Sciatic nerve (tissue), 2 donors: ENCODE measurements at regions not wholly inside any gene's neighbourhood (a gene's known extent, or its start where the extent isn't known, plus 50 kb on each side); places are given as distances from the start of the nearest gene placed in this dataset.

Experiments used
- ATAC-seq: fragments of 200-7000 bp; cut with Tn5 transposase; one replicate; pipeline ENCODE4 v1.9.1; 2020; ENCODE audit warnings: mild to moderate bottlenecking, moderate library complexity
- DNase-seq: peaks from one replicate; pipeline ENCODE4 v3.0.0-alpha.2; 2020; ENCODE audit warnings: low spot score
- intact Hi-C: fragments of 100-400 bp; cut with DNase I; formaldehyde crosslinking; loops from one replicate; pipeline ENCODE4 v1.14.2; 2022
- donor health status: DM: no; HTN: no; CAD: no.
- donor health status: DM: no; HTN: no; CAD: no.

- intact Hi-C loops = no loop called here
- ATAC-seq = no peak
These were observed 193.5 kb upstream of the LRFN2 start for GRCh38 chr6:40780637-40781036.

DNA sequence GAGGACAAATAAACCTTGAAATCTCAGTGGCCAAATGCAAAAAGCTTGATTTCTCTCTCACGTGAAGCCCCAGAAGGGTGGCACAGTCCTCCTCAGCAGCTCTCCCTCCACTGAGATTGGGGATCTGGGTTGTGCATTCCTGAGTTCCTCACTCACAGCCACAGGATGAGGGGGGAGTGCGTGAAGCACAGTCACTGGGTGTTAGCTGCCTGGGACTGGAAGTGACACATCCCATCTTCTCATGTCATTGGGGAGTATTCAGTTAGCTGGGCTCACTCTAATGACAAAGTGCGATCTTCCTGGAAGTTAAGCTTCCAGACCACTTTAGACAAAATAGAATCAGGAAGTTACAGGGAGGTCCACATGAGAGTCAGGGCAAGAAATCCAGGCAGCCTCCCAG, 192.2 kb upstream of the LRFN2 start:
- intact Hi-C loops = no loop called here
- no peak for ATAC-seq

More at GRCh38 chr6:40780637-40781036, 193.5 kb upstream of the LRFN2 start:
- no peak for DNase-seq

DNA sequence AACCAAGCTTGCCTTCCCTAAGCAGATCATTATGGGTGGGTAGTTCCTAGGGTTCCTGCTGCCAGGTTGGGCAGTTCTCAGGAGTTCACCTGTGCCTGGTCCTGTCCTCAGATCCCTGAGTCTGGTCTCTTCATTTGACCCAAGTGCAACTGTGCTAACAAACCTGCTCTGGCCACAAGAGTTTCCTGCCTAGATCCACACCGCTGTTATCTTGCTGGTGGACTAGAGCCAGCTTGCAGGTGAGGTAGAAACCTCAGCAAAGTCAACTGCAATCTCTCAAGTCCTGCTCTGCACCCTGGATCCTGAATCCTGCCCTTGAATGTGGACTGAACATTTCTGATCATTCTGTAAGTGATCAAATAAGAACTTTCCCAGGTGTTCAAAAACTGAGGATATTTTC, 191.8 kb upstream of the LRFN2 start:
- intact Hi-C loops = no loop called here
- no peak for ATAC-seq
- no peak for DNase-seq

More for the DNA sequence above, 192.2 kb upstream of the LRFN2 start:
- no peak for DNase-seq

DNA sequence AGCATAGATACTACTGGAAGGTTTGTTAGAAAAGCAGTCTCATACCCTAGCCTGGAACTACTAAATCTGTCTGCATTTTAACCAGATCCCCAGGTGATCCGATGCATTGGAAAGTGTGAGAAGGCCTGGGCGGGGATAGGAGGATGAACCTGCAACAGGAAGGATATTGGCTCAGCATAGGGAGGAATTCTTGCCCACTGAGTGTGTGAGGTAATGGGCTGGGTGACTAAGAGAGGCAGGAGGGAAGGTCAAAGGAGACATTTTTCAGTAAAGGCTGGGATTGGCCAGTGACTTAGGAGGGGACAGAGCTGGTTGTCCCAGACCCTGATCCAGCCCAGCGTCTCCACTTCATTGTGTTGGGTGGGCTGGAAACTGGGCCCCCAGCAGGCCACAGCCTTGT, 191.0 kb upstream of the LRFN2 start:
- ATAC-seq (no peak), DNase-seq (no peak)
- intact Hi-C loops = no loop called here

DNA sequence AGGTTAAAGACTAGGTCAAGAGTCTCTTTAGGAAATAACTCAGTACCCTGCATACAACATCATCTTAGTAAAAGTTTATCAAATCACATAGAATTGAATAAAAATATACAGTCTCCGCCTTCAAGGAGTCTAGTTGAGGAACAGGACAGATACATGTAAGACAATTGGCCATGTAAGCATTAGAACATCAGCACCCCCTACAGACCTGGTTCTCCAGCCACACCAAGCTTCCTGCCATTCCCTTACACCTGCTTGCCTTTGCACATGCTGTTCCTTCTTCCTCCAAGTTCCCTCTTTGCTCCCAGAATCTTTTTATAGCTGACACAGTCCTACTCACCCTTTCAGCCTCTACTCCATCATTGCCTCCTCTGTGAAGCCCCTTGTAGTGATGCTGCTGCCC, 187.8 kb upstream of the LRFN2 start:
- ATAC-seq (no peak), DNase-seq (no peak)
- intact Hi-C loops = no loop called here

- intact Hi-C loops = no loop called here
- no peak for ATAC-seq
- DNase-seq = no peak
These were observed 183.6 kb upstream of the LRFN2 start for GRCh38 chr6:40770794-40771193.

- ATAC-seq = no peak
- intact Hi-C loops = no loop called here
- no peak for DNase-seq
These were observed 177.6 kb upstream of the LRFN2 start for GRCh38 chr6:40764726-40765125.

GRCh38 chr6:40762981-40763380, 175.8 kb upstream of the LRFN2 start:
- no peak for DNase-seq
- intact Hi-C loops = no loop called here
- no peak for ATAC-seq

DNA sequence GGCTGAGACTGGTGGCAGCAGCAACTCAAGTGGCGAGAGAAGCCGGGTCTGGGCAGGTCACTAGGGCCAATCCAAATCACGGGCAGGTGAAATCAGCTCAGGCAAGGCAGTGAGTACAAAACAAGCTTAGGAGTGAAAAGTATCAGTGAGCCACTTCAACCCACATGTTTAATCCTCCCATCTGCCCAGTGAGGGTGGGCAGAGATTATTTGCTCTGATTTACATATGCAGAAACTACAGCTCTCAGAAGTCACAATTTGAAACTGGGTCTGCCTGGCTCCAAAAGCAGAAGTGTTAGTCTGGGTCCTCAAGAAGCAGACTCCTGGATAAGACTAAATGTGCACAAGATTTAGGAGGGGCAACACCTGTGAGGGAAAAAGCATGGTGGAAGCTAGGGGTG, 173.7 kb upstream of the LRFN2 start:
- ATAC-seq = no peak
- intact Hi-C loops = no loop called here
- DNase-seq = no peak

- no peak for DNase-seq
- no peak for ATAC-seq
- intact Hi-C loops = no loop called here
These were observed 172.7 kb upstream of the LRFN2 start for GRCh38 chr6:40759838-40760237.

DNA sequence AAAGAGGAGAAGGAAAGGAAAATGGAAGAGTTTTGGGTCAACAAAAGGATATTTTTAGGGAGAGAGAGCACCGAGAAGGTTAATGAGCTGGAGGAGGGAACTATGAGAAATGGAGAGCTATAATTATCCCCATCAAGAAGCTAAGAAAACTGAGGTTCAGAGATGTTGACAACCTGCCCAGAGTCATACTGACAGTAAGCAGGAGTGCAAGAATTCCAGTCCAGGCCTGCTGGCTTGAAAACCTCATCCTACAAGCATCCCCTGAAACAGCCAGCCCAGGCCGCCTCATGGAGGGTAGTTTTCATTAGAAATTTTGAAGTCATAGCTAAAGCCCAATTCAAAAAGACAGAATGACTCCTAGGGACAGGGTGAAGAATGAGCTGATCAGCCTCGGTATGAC, 172.1 kb upstream of the LRFN2 start:
- DNase-seq (no peak), ATAC-seq (no peak)
- intact Hi-C loops = no loop called here

DNA sequence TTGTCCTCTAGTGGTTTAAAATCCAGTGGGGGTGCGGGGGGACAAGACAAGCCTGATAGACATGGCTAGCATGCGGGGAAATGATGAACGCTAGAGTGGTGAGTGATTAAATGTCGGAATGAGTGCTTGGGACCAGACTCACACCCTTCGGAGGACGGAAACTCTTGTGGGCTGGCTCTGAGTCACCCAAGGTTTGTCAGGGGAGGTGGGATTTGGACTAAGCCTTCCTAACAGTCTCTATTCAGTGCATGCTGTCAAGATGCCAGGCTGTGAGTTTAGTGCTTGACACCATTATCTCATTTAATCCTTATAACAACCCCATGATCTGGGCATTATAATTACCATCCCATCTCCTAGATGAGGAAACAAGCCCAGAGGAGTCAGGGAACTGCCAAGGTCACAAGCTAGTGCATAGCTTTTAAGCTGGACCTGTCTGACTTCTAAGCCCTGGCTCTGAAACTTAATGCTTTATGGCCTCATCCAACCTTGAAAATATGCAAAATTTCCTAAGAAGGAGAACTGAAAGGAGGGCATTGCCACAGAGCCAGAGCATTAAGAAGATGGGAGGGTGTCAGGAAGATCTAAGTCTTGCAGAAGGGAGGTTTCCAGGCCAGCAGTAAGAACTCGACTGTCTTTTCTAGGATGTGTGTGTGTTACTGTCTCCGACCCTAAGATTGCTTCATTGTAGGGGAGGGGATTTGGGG, 168.7 kb upstream of the LRFN2 start:
- DNase-seq (no peak), ATAC-seq (no peak)
- intact Hi-C loops = no loop called here

DNA sequence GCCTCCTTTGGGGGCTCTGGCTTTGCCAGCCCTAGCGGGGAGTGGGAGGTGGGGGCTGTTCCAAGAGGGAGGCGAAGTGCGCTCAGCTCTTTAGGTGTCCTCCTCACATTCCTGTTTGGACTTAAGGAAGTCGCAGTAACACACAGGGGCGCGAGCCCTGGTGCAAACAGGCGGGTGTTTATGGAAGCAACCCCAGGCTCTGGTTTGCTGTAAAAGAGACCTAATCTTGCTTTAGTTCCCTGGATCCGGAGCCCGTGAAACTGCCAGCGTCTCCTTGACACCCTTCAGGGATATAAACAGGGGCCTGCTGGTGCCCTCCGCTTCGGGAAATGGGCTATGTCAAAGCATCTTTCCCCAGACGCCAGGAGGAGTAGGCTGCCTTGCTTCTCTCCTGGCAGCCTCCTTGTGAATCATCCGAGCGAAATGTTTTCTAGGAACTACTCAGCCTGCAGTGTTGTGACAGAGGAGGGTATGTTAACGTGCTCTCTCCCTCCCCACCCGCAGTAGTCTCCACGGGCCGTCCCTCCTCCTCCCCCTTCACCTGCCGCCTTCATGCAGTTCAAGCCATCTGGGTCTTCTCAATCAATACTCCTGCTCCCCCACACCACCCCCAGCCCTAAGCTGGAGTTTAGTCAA, 168.0 kb upstream of the LRFN2 start:
- no peak for ATAC-seq
- intact Hi-C loops = no loop called here
- DNase-seq = no peak

DNA sequence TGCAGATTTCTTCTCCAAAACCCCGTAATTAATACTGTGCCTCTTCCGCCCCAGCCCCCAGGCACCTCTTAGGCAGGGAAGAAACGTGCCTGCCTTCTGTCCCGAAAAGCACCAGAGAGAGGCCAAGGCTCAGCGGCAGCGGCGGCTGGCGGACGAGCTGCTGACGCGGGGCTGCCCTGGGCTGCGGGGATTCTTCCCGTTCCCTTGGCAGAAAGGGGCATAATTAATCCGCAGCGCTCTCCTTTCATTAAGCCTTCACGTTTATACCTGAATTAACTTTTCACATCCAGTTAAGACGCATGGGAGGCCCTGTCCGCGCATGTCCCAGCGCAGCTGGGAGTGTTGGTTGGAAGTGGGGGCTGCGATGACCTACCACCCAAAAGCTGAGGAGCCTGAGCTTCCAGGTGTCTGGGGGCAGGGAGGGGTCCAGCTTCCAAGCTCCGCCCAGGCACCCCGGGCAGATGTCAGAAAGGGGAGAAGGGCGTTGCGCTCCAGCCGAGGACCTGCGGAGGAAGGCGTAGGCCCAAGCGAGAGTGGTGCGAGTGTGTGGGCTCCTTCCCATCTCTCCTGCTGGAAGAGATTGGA, 167.4 kb upstream of the LRFN2 start:
- no peak for ATAC-seq
- no peak for DNase-seq
- intact Hi-C loops = no loop called here

DNA sequence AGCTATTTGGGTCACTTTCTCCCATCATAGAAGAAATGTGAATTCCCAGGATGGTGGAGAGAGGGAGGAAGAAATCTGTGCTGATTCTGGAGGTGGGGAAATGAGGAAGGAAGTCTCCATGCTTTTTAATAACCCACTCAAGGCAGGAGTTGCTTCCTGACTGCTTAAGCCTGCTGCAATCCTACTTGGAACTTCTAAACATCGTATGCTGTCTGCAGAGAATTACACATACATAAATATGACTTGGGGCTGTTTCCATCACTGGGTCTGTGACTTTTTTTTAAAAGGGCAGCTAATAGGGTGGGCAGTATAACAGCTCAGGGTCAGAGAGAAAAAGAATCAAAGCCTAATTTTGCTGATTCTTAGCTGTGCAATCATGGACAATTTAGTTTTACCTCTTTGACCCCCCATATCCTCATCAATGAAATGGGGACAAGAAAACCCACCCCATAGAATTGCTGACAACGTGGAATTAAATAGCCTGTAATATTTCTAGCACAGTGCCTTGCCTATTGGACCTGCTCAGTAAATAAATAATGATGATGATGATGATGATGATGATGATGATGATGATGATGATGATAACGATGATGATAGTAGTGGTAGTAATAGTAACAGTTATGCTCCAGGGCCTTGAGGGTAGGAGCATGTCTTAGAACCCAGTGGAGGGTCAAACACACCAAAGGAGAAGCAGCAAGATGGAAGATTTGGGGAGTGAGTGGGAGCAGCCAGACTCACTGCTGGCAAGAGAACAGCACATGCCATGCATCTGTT, 166.7 kb upstream of the LRFN2 start:
- ATAC-seq (no peak), DNase-seq (no peak)
- intact Hi-C loops = no loop called here

GRCh38 chr6:40753048-40753447, 165.9 kb upstream of the LRFN2 start:
- ATAC-seq (no peak), DNase-seq (no peak)
- intact Hi-C loops = no loop called here

DNA sequence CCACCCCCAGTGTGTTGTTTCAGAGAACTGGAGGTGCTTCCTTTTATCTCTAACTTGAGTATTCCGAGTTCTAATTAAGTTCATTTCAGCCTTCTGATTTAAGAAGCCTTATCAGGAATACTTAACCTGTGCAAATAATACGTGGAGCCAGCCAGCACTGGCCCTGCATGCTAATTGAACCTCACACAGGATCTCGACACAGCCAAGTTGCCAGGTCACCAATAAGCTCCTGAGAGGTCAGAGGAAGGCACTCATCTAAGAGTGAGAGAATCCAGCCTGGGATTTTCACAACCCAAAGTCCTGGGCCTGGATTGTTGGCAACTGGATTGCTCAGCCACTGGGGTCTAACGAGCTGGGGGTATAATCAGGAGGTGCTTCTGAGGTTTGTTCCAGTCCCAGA, 157.7 kb upstream of the LRFN2 start:
- intact Hi-C loops = no loop called here
- DNase-seq (no peak), ATAC-seq (no peak)

DNA sequence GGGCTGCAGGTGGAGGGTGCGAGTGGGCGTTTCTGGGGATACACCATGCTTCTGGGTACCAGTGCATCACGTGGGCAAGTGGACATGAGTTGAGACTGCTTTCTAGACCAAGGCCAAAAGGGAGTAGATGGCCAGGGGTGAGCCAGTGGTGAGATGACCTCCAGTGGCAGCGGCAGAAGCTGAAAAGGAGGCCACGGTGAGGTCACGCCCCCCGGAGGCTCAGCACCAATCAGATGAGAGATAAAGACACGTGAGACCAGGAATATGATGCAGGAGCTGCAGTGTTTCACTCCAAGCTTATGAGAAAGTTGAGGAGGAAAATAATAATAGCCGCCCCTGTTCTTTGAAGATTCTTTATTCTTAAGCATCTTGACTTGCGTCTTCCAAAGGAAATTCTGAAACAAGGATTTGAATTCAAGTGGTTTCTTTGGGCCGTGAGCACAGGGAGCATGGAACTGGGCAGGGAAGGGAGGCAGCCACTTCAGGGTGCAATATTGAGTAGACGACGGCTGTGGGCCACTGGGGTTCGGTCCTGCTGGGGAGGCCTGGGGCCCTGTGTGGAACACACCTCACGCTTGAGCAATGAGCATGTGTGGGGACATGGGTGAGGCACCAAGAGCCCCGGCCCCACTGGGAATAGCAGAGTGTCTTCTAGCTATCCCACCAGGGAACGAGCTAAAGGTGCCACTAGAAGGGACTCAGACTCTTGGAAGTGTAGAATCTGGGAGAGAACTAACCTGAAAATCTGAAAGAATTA, 156.7 kb upstream of the LRFN2 start:
- intact Hi-C loops = no loop called here
- ATAC-seq (no peak), DNase-seq (no peak)

- DNase-seq (no peak), ATAC-seq (no peak)
- intact Hi-C loops = no loop called here
These were observed 156.1 kb upstream of the LRFN2 start for GRCh38 chr6:40743226-40743625.
